ENCODE measurements at regions not wholly inside any gene's neighbourhood (a gene's known extent, or its start where the extent isn't known, plus 50 kb on each side); places are given as distances from the start of the nearest gene placed in this dataset.

DNA sequence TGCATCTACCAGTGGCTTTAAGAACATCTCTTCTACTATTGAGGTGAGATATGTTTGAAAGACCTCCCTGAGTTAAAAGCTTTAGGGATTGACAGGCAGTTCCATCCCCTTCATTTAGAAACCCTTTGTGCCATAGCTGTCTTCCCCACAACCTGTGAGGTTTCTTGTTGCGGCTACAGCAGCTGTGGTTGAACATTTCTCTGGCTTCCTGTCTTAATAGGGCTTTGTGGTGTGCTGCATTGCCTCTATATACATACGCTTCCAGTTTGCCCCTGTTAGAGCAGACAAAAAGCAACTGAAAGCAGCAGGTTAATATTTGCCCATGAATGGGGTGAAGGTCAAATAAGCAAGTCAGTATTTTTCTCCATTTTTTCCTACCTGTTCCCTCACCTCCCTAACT lies 210.2 kb downstream of the TMEM200A start:
- no peak for TF ChIP-seq TAF1 (IDR thresholded peaks at IDR 0.05; ENCODE audit: borderline replicate concordance, insufficient read depth, low read length)
- TF ChIP-seq SIN3A (IDR thresholded peaks at IDR 0.05; ENCODE audit: borderline replicate concordance, insufficient read depth, low read length) = no peak

Measured in PFSK-1 (cell line).